ENCODE measurements at regions not wholly inside any gene's neighbourhood (a gene's known extent, or its start where the extent isn't known, plus 50 kb on each side); places are given as distances from the start of the nearest gene placed in this dataset.
"Not testable (repeated sequence)": the region's sequence is repeated elsewhere in the genome, so short reads cannot be mapped to it uniquely, and the experiment has no call there.

DNA sequence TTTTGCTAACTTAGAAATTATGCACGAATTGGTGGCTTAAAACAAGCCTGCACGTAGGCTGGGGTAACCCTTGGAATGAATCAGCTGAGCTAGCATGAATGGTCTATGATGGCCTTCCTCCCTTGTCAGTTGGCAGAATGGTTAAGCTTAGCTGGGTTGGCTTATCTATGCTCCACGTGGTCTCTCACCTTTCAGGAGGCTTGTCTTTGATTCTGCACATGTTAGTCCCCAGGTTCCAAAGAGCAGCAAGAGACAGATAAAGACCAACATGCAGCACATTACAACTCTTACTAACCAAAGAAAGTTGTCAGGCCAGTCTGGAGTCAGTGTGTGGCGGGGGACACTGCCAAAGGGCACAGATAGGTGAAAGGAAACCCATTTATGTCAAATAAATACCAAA is 700.9 kb upstream of the SYT4 start:
- no peak overlapping the region for H3K27ac Mint-ChIP-seq
- no peaks in the 10 kb centered on the region for H3K4me1 Mint-ChIP-seq (ENCODE audit: low read depth)
- intact Hi-C loops (cut with micrococcal nuclease) = no loop called here
- no peaks in the 10 kb centered on the region for H3K9me3 Mint-ChIP-seq
- DNase-seq = no peak
- ChIA-PET POLR2A (no interaction called here), CTCF (no interaction called here)
- H3K4me3 Mint-ChIP-seq = no peak overlapping the region
- no peak for ATAC-seq
- no peaks in the 10 kb centered on the region for H3K36me3 Mint-ChIP-seq (ENCODE audit: low read depth)
- H3K27me3 Mint-ChIP-seq = no peaks in the 10 kb centered on the region
- TF ChIP-seq, protein P1, sequence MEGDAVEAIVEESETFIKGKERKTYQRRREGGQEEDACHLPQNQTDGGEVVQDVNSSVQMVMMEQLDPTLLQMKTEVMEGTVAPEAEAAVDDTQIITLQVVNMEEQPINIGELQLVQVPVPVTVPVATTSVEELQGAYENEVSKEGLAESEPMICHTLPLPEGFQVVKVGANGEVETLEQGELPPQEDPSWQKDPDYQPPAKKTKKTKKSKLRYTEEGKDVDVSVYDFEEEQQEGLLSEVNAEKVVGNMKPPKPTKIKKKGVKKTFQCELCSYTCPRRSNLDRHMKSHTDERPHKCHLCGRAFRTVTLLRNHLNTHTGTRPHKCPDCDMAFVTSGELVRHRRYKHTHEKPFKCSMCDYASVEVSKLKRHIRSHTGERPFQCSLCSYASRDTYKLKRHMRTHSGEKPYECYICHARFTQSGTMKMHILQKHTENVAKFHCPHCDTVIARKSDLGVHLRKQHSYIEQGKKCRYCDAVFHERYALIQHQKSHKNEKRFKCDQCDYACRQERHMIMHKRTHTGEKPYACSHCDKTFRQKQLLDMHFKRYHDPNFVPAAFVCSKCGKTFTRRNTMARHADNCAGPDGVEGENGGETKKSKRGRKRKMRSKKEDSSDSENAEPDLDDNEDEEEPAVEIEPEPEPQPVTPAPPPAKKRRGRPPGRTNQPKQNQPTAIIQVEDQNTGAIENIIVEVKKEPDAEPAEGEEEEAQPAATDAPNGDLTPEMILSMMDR (IDR thresholded peaks at IDR 0.05) = no peak

DNA sequence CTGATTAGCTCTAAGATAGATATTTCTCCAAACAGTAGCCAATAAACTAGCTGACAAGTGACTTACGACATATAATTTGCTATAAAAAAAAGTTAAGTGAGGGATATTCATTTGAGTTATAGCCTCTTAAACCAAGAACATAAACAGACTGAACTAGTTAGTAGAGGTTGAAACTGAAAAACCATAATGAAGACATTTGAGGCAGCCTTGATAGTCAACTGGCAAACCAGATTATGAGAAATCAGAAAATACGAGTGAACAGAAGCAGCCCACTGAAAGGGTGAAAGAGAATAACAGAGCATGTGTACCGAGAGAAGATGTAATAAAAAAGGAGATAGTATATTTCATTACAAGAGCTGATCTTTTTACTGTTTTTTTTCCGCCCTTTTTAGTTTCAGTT is 698.1 kb upstream of the SETBP1 start:
- H3K27ac Mint-ChIP-seq = no peak overlapping the region
- TF ChIP-seq, protein P1 (IDR thresholded peaks at IDR 0.05) = no peak
- no peaks in the 10 kb centered on the region for H3K4me1 Mint-ChIP-seq (ENCODE audit: low read depth)
- intact Hi-C loops (cut with micrococcal nuclease) = no loop called here
- ChIA-PET POLR2A (no interaction called here), CTCF (no interaction called here)
- ATAC-seq (no peak), DNase-seq (no peak)
- no peaks in the 10 kb centered on the region for H3K27me3 Mint-ChIP-seq
- no peak overlapping the region for H3K4me3 Mint-ChIP-seq
- no peaks in the 10 kb centered on the region for H3K9me3 Mint-ChIP-seq
- H3K36me3 Mint-ChIP-seq (ENCODE audit: low read depth) = no peaks in the 10 kb centered on the region

DNA sequence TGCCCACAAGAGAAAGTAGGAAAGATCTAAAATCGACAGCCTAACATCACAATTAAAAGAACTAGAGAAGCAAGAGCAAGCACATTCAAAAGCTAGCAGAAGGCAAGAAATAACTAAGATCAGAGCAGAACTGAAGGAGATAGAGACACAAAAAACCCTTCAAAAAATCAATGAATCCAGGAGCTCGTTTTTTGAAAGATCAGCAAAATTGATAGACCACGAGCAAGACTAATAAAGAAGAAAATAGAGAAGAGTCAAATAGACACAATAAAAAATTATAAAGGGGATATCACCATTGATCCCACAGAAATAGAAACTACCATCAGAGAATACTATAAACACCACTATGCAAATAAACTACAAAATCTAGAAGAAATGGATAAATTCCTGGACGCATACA is 693.6 kb upstream of the SETBP1 start:
- H3K36me3 Mint-ChIP-seq (ENCODE audit: low read depth); intact Hi-C loops (cut with micrococcal nuclease); ATAC-seq; H3K27me3 Mint-ChIP-seq; H3K4me3 Mint-ChIP-seq; DNase-seq; CTCF ChIA-PET; H3K27ac Mint-ChIP-seq; POLR2A ChIA-PET; H3K4me1 Mint-ChIP-seq (ENCODE audit: low read depth): not testable (repeated sequence)
- H3K9me3 Mint-ChIP-seq = peaks cover 15% of the 10 kb centered on the region

DNA sequence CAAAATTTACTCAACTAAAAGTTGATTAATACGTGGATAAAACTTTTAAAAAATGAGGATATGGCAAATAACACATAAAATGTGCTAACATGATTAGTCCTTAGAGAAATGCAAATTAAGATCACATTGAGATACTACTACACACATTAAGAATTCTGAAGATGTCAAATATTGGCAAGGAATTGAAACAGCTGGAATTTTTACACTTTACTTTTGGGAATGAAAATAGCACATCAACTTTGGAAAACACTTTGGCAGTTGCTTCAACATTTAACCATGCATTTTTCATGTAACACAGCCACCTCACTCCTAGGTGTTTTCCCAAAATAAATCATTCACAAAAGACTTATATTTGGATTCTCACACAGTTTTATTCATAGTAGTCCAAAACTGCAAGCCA is 687.9 kb upstream of the SETBP1 start:
- no peaks in the 10 kb centered on the region for H3K36me3 Mint-ChIP-seq (ENCODE audit: low read depth)
- POLR2A ChIA-PET = no interaction called here

DNA sequence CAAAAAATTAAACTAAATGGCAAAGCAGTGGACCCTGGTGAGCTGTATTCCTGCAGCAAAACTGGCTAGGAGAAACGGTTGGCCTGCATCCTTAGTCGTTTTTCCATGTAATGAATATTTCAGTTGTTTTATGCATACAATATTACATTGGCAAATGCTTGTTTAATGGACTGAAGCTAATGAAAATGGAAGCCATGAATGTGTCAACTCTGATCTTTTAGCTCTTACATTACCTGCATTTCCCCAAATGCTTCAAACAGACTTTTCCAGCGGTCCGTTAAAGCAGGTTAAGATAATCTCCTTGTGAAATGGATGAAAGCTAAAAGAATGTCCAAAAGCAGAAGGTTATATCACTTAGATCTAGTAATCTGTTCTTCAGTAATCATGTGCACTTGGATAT is 686.3 kb upstream of the SETBP1 start:
- H3K36me3 Mint-ChIP-seq (ENCODE audit: low read depth) = no peaks in the 10 kb centered on the region
- DNase-seq = no peak
- intact Hi-C loops (cut with micrococcal nuclease) = no loop called here
- H3K27ac Mint-ChIP-seq = no peak overlapping the region
- peaks cover 7% of the 10 kb centered on the region for H3K9me3 Mint-ChIP-seq
- POLR2A ChIA-PET = no interaction called here
- no peak for ATAC-seq
- TF ChIP-seq, protein P1 (IDR thresholded peaks at IDR 0.05) = no peak
- CTCF ChIA-PET = no interaction called here
- H3K27me3 Mint-ChIP-seq = no peaks in the 10 kb centered on the region
- no peaks in the 10 kb centered on the region for H3K4me1 Mint-ChIP-seq (ENCODE audit: low read depth)
- H3K4me3 Mint-ChIP-seq = no peak overlapping the region

More for the DNA sequence above, 687.9 kb upstream of the SETBP1 start:
- CTCF ChIA-PET = no interaction called here
- TF ChIP-seq, protein P1 (IDR thresholded peaks at IDR 0.05) = no peak
- no peaks in the 10 kb centered on the region for H3K4me1 Mint-ChIP-seq (ENCODE audit: low read depth)
- no peak overlapping the region for H3K27ac Mint-ChIP-seq
- H3K9me3 Mint-ChIP-seq = peaks cover 15% of the 10 kb centered on the region
- H3K4me3 Mint-ChIP-seq = no peak overlapping the region
- ATAC-seq (no peak), DNase-seq (no peak)
- H3K27me3 Mint-ChIP-seq = no peaks in the 10 kb centered on the region
- intact Hi-C loops (cut with micrococcal nuclease) = no loop called here

DNA sequence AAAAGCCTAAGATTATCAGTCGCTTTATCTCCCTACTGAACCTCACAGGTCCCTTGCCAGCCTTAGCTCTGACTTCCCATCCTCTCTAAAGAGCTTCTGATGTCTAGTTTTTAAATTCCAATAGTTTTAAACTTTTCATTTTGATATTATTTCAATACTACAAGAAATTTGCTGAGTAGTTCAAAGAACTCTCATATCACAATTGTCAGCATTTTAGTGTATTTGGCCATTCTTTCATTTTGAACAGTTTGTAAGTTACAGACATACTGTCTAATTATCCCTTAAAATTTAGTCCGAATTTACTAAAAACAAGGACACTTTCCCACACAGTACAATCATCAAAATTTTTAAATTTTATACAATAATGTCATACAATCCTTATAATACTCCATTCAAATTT is 666.8 kb upstream of the SETBP1 start:
- Mint-ChIP-seq H3K36me3 (ENCODE audit: low read depth) (no peaks in the 10 kb centered on the region), H3K27ac (no peak overlapping the region), H3K4me1 (ENCODE audit: low read depth) (no peaks in the 10 kb centered on the region), H3K27me3 (no peaks in the 10 kb centered on the region), H3K9me3 (peaks cover 4% of the 10 kb centered on the region), H3K4me3 (no peak overlapping the region)
- ATAC-seq (no peak), DNase-seq (no peak)
- ChIA-PET CTCF (no interaction called here), POLR2A (no interaction called here)
- intact Hi-C loops (cut with micrococcal nuclease) = no loop called here
- TF ChIP-seq, protein P1 (IDR thresholded peaks at IDR 0.05) = no peak

Measured in activated CD8-positive, alpha-beta T cell treated with anti-CD3 and anti-CD28 coated beads for 36 hours (primary cell).